Thyroid gland (tissue), 4 donors: ENCODE measurements at regions not wholly inside any gene's neighbourhood (a gene's known extent, or its start where the extent isn't known, plus 50 kb on each side); places are given as distances from the start of the nearest gene placed in this dataset.

Source experiments
- DNase-seq, 2 donors: peaks; one replicate each; pipeline ENCODE4 v3.0.0-alpha.2; 2019
- H3K27ac ChIP-seq, 3 donors: fragments of 200-600 bp; sonication (generic); 1 replicate in 2 of 3; 2 replicates in 1 of 3; pipeline ENCODE4 v1.5.1; 2016 to 2019; ENCODE audit warnings: mild to moderate bottlenecking in 1 of 3, moderate library complexity in 1 of 3
- H3K27me3 ChIP-seq: fragments of 200-600 bp; sonication (generic); one replicate; pipeline ENCODE4 v1.5.1; 2019
- H3K36me3 ChIP-seq, 2 donors: fragments of 200-600 bp; sonication (generic); one replicate each; pipeline ENCODE4 v1.5.1; 2016 to 2019
- H3K4me1 ChIP-seq, 2 donors: fragments of 200-600 bp; sonication (generic); one replicate each; pipeline ENCODE4 v1.5.1; 2017 to 2019
- H3K4me3 ChIP-seq, 3 donors: fragments of 200-600 bp; sonication (generic); replicated peaks in 1 of 3; 1 replicate in 2 of 3; 2 replicates in 1 of 3; pipeline ENCODE4 v1.5.1; 2016; ENCODE audit warnings: mild to moderate bottlenecking in 1 of 3
- H3K9me3 ChIP-seq: fragments of 200-600 bp; sonication (generic); one replicate; pipeline ENCODE4 v1.5.1; 2017
- CTCF ChIP-seq, 6 experiments: fragments of 200-600 bp in 3 of 6; fragments of 450-650 bp in 3 of 6; sonication (generic) in 3 of 6; IDR thresholded peaks; one replicate each; pipeline ENCODE4 v1.5.1; 2016 to 2019; ENCODE audit warnings: antibody characterized with exemption in 6 of 6, mild to moderate bottlenecking in 2 of 6, inconsistent platforms in 1 of 6, moderate library complexity in 1 of 6
- POLR2A ChIP-seq, 2 donors: fragments of 450-650 bp; IDR thresholded peaks; one replicate each; pipeline ENCODE4 v1.6.1; 2017; ENCODE audit warnings: antibody characterized with exemption in 2 of 2, mild to moderate bottlenecking in 2 of 2, moderate library complexity in 1 of 2
- WGBS, 2 donors: methylation state at CpG; one replicate each; pipeline ENCODE4 v1.1.5; 2017; 5-methylcytosine and 5-hydroxymethylcytosine counted together
- intact Hi-C: fragments of 100-400 bp; cut with DNase I; formaldehyde crosslinking; loops from one replicate; pipeline ENCODE4 v1.15.1; 2023

- no peak for DNase-seq
- no peaks in the 10 kb centered on the region for H3K9me3 ChIP-seq
- 90 to 91% methylated on average over 6 of the region's 6 CpGs for WGBS, 2 donors
- no peak overlapping the region for H3K4me3 ChIP-seq
- intact Hi-C loops, result no loop called here
- TF ChIP-seq CTCF (IDR thresholded peaks at IDR 0.05), result no peak
- no peaks in the 10 kb centered on the region for H3K36me3 ChIP-seq
- H3K4me1 ChIP-seq, result no peaks in the 10 kb centered on the region
- H3K27ac ChIP-seq, result no peak overlapping the region
- no peaks in the 10 kb centered on the region for H3K27me3 ChIP-seq
Measured at GRCh38 chr6:21899708-21900107, 306.2 kb downstream of the SOX4 start.

- no peaks in the 10 kb centered on the region for H3K36me3 ChIP-seq
- whole genome bisulfite sequencing, 2 donors, result 92 to 94% methylated on average over 2 of the region's 2 CpGs
- no peak for TF ChIP-seq CTCF (IDR thresholded peaks at IDR 0.05)
- TF ChIP-seq POLR2A (IDR thresholded peaks at IDR 0.05), result no peak
- intact Hi-C loops, result no loop called here
- H3K4me3 ChIP-seq, result no peak overlapping the region
- no peak for DNase-seq
- no peaks in the 10 kb centered on the region for H3K27me3 ChIP-seq
- H3K27ac ChIP-seq, result no peak overlapping the region
- H3K4me1 ChIP-seq, result no peaks in the 10 kb centered on the region
- H3K9me3 ChIP-seq, result no peaks in the 10 kb centered on the region
Measured at GRCh38 chr6:21900730-21901129, 307.2 kb downstream of the SOX4 start.

- TF ChIP-seq POLR2A (IDR thresholded peaks at IDR 0.05) (no peak), CTCF (IDR thresholded peaks at IDR 0.05) (no peak)
- Histone ChIP-seq H3K4me1 (no peaks in the 10 kb centered on the region), H3K4me3 (no peak overlapping the region), H3K27me3 (no peaks in the 10 kb centered on the region), H3K36me3 (no peaks in the 10 kb centered on the region), H3K9me3 (no peaks in the 10 kb centered on the region), H3K27ac (no peak overlapping the region)
- WGBS, 2 donors, result 87 to 89% methylated on average over 7 of the region's 7 CpGs
- intact Hi-C loops, result no loop called here
- DNase-seq, result no peak
Measured at GRCh38 chr6:21902628-21903169, 309.1 kb downstream of the SOX4 start.

- Histone ChIP-seq H3K9me3 (no peaks in the 10 kb centered on the region), H3K36me3 (no peaks in the 10 kb centered on the region), H3K4me3 (no peak overlapping the region), H3K27ac (no peak overlapping the region), H3K4me1 (no peaks in the 10 kb centered on the region), H3K27me3 (no peaks in the 10 kb centered on the region)
- no peak for TF ChIP-seq CTCF (IDR thresholded peaks at IDR 0.05)
- no peak for TF ChIP-seq POLR2A (IDR thresholded peaks at IDR 0.05)
- intact Hi-C loops, result no loop called here
- DNase-seq, result no peak
- 65 to 82% methylated on average over 2 of the region's 2 CpGs for WGBS, 2 donors
Measured at GRCh38 chr6:21905531-21905930, 312.0 kb downstream of the SOX4 start.

- Histone ChIP-seq H3K27ac (no peak overlapping the region), H3K36me3 (no peaks in the 10 kb centered on the region), H3K9me3 (no peaks in the 10 kb centered on the region), H3K27me3 (no peaks in the 10 kb centered on the region), H3K4me3 (no peak overlapping the region), H3K4me1 (no peaks in the 10 kb centered on the region)
- no peak for TF ChIP-seq CTCF (IDR thresholded peaks at IDR 0.05)
- TF ChIP-seq POLR2A (IDR thresholded peaks at IDR 0.05), result no peak
- DNase-seq, result no peak
- intact Hi-C loops, result no loop called here
Measured at GRCh38 chr6:21906826-21907225, 313.3 kb downstream of the SOX4 start.
